ENCODE measurements at regions not wholly inside any gene's neighbourhood (a gene's known extent, or its start where the extent isn't known, plus 50 kb on each side); places are given as distances from the start of the nearest gene placed in this dataset.
A peak's percentile ranks its signal among the peaks of the same experiment; 100 is the strongest.

DNA sequence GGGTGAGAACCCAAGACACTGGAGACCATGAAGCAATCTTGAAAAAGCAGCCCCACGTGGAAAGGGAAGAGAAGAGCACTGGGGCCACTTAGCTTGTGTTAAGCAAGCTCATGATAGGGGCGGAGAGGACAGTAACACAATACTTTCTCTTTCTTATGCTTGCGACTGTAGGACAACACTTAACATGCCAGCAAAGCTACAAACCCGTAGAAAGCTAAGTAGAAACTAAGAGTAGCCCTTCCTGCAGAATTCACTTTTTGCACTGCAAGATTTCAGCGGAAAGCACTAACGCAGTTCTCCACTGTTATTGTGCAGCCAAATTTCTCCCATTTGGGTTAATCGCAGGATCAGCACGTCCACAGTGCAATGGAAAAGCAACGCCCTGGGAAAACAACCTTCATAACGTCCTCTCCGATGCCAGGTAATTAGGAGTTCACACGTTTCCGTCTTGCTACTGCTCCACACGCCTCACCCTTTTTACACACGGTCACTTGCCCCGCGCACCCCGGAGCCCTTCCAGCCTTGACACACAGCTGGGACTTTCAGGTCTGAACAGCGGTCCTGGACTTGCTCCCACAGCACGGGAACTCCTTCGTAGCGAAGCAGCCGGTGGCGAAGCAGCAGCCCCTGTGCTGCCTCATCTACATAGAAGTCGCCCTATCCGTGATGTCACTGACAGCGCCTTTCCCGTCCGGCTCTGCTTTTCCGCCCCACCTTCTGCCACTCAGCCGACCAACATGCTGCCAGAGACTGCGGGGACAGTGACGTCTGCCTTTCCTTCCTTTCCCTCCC, 148.6 kb downstream of the PPIAL4G start:
- TF ChIP-seq, protein P1, sequence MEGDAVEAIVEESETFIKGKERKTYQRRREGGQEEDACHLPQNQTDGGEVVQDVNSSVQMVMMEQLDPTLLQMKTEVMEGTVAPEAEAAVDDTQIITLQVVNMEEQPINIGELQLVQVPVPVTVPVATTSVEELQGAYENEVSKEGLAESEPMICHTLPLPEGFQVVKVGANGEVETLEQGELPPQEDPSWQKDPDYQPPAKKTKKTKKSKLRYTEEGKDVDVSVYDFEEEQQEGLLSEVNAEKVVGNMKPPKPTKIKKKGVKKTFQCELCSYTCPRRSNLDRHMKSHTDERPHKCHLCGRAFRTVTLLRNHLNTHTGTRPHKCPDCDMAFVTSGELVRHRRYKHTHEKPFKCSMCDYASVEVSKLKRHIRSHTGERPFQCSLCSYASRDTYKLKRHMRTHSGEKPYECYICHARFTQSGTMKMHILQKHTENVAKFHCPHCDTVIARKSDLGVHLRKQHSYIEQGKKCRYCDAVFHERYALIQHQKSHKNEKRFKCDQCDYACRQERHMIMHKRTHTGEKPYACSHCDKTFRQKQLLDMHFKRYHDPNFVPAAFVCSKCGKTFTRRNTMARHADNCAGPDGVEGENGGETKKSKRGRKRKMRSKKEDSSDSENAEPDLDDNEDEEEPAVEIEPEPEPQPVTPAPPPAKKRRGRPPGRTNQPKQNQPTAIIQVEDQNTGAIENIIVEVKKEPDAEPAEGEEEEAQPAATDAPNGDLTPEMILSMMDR (conservative IDR thresholded peaks at IDR 0.05; ENCODE audit: low read depth, low read length): no peak
- TF ChIP-seq POLR2A (IDR thresholded peaks at IDR 0.05; ENCODE audit: low read depth, low read length): peak; percentile 99
- TF ChIP-seq RCOR1 (IDR thresholded peaks at IDR 0.05; ENCODE audit: insufficient replicate concordance, low read length): no peak
- TF ChIP-seq MXI1 (IDR thresholded peaks at IDR 0.05; ENCODE audit: borderline replicate concordance, low read depth, low read length): no peak
- no peak for TF ChIP-seq RAD21 (IDR thresholded peaks at IDR 0.05; ENCODE audit: low read length)
- TF ChIP-seq MAFK (IDR thresholded peaks at IDR 0.05; ENCODE audit: low read depth, low read length): peak; percentile 36; the same call in 1 of the 2 replicates
- TF ChIP-seq, protein P2, sequence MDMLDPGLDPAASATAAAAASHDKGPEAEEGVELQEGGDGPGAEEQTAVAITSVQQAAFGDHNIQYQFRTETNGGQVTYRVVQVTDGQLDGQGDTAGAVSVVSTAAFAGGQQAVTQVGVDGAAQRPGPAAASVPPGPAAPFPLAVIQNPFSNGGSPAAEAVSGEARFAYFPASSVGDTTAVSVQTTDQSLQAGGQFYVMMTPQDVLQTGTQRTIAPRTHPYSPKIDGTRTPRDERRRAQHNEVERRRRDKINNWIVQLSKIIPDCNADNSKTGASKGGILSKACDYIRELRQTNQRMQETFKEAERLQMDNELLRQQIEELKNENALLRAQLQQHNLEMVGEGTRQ (IDR thresholded peaks at IDR 0.05; ENCODE audit: low read depth, low read length): no peak
- TF ChIP-seq CHD1 (IDR thresholded peaks at IDR 0.05; ENCODE audit: low read depth, low read length): no peak
- no peak for TF ChIP-seq RFX5 (IDR thresholded peaks at IDR 0.05; ENCODE audit: low read depth, low read length)

Measured in IMR-90 (cell line).